ENCODE measurements at regions not wholly inside any gene's neighbourhood (a gene's known extent, or its start where the extent isn't known, plus 50 kb on each side); places are given as distances from the start of the nearest gene placed in this dataset.

DNA sequence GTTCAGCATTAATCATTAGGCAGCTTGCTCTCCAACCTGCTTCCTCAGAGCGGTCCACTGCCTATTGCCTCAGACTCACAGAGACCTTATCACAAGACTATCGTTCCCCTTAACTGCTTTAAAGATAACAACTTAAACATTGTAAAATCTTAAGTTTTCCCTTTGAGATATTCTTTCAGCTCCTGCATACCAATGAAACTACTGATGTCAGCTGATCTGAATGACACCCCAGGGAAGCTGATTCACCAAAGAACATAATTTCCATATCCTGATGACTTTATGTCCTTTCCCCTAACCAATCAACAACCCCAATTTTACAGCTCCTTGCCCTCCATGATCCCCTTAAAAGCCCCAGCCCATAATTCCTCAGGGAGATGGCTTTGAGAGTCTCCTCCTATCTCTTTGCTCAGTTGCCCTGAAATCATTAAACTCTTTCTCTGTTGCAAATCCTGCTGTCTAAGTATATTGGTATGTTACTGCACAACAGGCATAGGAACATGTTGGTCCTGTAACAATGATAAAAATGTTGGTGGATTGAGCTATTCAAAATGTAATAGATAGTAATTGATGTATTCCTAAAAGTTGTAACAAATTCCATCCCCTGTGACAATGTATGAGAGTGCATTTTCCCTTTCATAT is 621.4 kb upstream of the RGS18 start:
- H3K27ac ChIP-seq (ENCODE audit: extremely low read depth, low read depth, low read length) = no peak overlapping the region
- no peaks in the 10 kb centered on the region for H4K20me1 ChIP-seq (replicated peaks; ENCODE audit: control insufficient read depth, insufficient read depth, low read length)
- no TSS peak for BruUV-seq (replicated peaks)
- no peak overlapping the region for H3K4me3 ChIP-seq
- intact Hi-C loops (cut with micrococcal nuclease) = no loop called here
- no peaks in the 10 kb centered on the region for H3K9me1 ChIP-seq (ENCODE audit: control insufficient read depth, insufficient read depth, low read length)
- TF ChIP-seq ZNF280A (IDR thresholded peaks at IDR 0.05; ENCODE audit: low read depth, partially characterized antibody) (peak; percentile 56), FOXK1 (CRISPR knock-in tag; IDR thresholded peaks at IDR 0.05; ENCODE audit: borderline replicate concordance) (no peak), CBX3 (IDR thresholded peaks at IDR 0.05; ENCODE audit: borderline replicate concordance in 1 of 2, low read length in 2 of 2) (peak in 1 of 2 experiments; percentile 75; a peak in 2 of 3 replicates)
- FAIRE-seq = no peak
- H3K9ac ChIP-seq (ENCODE audit: insufficient read depth in 1 of 2, low read depth in 2 of 2, low read length in 2 of 2) = no peak overlapping the region
- 15% methylated on average over 2 of the region's 2 CpGs for WGBS (ENCODE audit: insufficient coverage, low coverage, missing lambda C conversion rate)
- in situ Hi-C loops (cut with MboI) = no loop called here
- peaks cover 5% of the 10 kb centered on the region for H3K9me3 ChIP-seq (replicated peaks; ENCODE audit: control insufficient read depth, insufficient read depth, low read depth, low read length)
- no peak overlapping the region for H2AFZ ChIP-seq (ENCODE audit: low read depth, low read length)
- H3K4me1 ChIP-seq (replicated peaks in 1 of 2; ENCODE audit: control insufficient read depth in 2 of 2, insufficient read depth in 2 of 2, low read length in 2 of 2) = no peaks in the 10 kb centered on the region
- H3K79me2 ChIP-seq (ENCODE audit: control insufficient read depth, insufficient read depth, low read length) = no peaks in the 10 kb centered on the region
- H3K27me3 ChIP-seq (ENCODE audit: control insufficient read depth in 2 of 2, insufficient read depth in 2 of 2, low read length in 2 of 2) = no peaks in the 10 kb centered on the region
- CTCF ChIA-PET (ENCODE audit: low intra/inter-chr PET ratio) = no interaction called here
- H3K4me2 ChIP-seq (ENCODE audit: insufficient read depth, low read length) = no peak overlapping the region
- POLR2A ChIA-PET = no interaction called here
- no peak for DNase-seq (ENCODE audit: extremely low read depth in 1 of 4, low spot score in 3 of 4)
- no peaks in the 10 kb centered on the region for H3K36me3 ChIP-seq (ENCODE audit: control insufficient read depth, insufficient read depth, low read length)
- ATAC-seq = no peak

DNA sequence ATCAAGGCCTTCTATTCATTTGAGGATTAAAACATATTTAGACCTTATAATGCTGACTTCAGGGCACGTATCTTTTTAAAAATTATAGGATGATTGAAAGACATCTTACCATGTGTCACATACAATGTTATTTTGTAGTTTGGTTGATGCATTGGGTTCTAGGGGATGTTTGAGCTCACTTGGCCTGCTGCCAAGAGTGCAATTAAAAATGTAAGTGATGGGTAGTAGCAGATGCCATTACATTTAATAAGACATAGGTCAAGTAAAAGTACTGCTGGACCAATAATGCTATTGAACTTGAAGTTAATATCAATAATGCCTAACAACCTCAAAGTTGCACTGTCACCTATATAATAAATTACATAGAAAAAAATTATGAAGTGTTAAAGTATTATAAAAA is 616.5 kb upstream of the RGS18 start:
- H3K27me3 ChIP-seq (ENCODE audit: control insufficient read depth in 2 of 2, insufficient read depth in 2 of 2, low read length in 2 of 2) = no peaks in the 10 kb centered on the region
- WGBS (ENCODE audit: insufficient coverage, low coverage, missing lambda C conversion rate) = 8% methylated on average over 1 of the region's 1 CpG
- no peak for ATAC-seq
- H3K4me2 ChIP-seq (ENCODE audit: insufficient read depth, low read length) = no peak overlapping the region
- H4K20me1 ChIP-seq (replicated peaks; ENCODE audit: control insufficient read depth, insufficient read depth, low read length) = no peaks in the 10 kb centered on the region
- no peaks in the 10 kb centered on the region for H3K4me1 ChIP-seq (replicated peaks in 1 of 2; ENCODE audit: control insufficient read depth in 2 of 2, insufficient read depth in 2 of 2, low read length in 2 of 2)
- H3K27ac ChIP-seq (ENCODE audit: extremely low read depth, low read depth, low read length) = no peak overlapping the region
- BruUV-seq (replicated peaks) = no TSS peak
- in situ Hi-C loops (cut with MboI) (no loop called here), intact Hi-C loops (cut with micrococcal nuclease) (no loop called here)
- no peak overlapping the region for H3K9ac ChIP-seq (ENCODE audit: insufficient read depth in 1 of 2, low read depth in 2 of 2, low read length in 2 of 2)
- peaks cover 3% of the 10 kb centered on the region for H3K9me3 ChIP-seq (replicated peaks; ENCODE audit: control insufficient read depth, insufficient read depth, low read depth, low read length)
- H3K36me3 ChIP-seq (ENCODE audit: control insufficient read depth, insufficient read depth, low read length) = no peaks in the 10 kb centered on the region
- CTCF ChIA-PET (ENCODE audit: low intra/inter-chr PET ratio) = no interaction called here
- POLR2A ChIA-PET = interaction anchor here (0.6 kb wide), 1 partner anchor 1294 kb away, joined by 4 read pairs; no protein-coding TSS in a partner anchor
- no peaks in the 10 kb centered on the region for H3K79me2 ChIP-seq (ENCODE audit: control insufficient read depth, insufficient read depth, low read length)
- DNase-seq (ENCODE audit: extremely low read depth in 1 of 4, low spot score in 3 of 4) = no peak
- FAIRE-seq = no peak
- H2AFZ ChIP-seq (ENCODE audit: low read depth, low read length) = no peak overlapping the region
- H3K9me1 ChIP-seq (ENCODE audit: control insufficient read depth, insufficient read depth, low read length) = no peaks in the 10 kb centered on the region
- H3K4me3 ChIP-seq = no peak overlapping the region
- TF ChIP-seq ZNF408 (CRISPR knock-in tag; IDR thresholded peaks at IDR 0.05; ENCODE audit: low read depth) (no peak), KLF16 (IDR thresholded peaks at IDR 0.05) (no peak), SMARCC2 (IDR thresholded peaks at IDR 0.05; ENCODE audit: low read depth) (no peak), TAL1 (IDR thresholded peaks at IDR 0.05) (no peak), PKNOX1 (IDR thresholded peaks at IDR 0.05) (no peak), KAT8 (IDR thresholded peaks at IDR 0.05; ENCODE audit: low read depth) (no peak), ZNF41 (CRISPR knock-in tag; conservative IDR thresholded peaks at IDR 0.05) (no peak), NFIX (CRISPR knock-in tag; IDR thresholded peaks at IDR 0.05; ENCODE audit: low read depth) (peak; percentile 76), NFIC (IDR thresholded peaks at IDR 0.05) (peak; percentile 91)
- TF ChIP-seq, protein P1, sequence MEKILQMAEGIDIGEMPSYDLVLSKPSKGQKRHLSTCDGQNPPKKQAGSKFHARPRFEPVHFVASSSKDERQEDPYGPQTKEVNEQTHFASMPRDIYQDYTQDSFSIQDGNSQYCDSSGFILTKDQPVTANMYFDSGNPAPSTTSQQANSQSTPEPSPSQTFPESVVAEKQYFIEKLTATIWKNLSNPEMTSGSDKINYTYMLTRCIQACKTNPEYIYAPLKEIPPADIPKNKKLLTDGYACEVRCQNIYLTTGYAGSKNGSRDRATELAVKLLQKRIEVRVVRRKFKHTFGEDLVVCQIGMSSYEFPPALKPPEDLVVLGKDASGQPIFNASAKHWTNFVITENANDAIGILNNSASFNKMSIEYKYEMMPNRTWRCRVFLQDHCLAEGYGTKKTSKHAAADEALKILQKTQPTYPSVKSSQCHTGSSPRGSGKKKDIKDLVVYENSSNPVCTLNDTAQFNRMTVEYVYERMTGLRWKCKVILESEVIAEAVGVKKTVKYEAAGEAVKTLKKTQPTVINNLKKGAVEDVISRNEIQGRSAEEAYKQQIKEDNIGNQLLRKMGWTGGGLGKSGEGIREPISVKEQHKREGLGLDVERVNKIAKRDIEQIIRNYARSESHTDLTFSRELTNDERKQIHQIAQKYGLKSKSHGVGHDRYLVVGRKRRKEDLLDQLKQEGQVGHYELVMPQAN (IDR thresholded peaks at IDR 0.05; ENCODE audit: borderline replicate concordance) = no peak
